ENCODE measurements at regions not wholly inside any gene's neighbourhood (a gene's known extent, or its start where the extent isn't known, plus 50 kb on each side); places are given as distances from the start of the nearest gene placed in this dataset.

GRCh38 chr15:69892351-69892750 is 205.4 kb downstream of the TLE3 start:
- peaks cover 13% of the 10 kb centered on the region for H3K9me3 ChIP-seq (ENCODE audit: control insufficient read depth, low read length)
- H2AFZ ChIP-seq (ENCODE audit: low read depth, low read length): no peak overlapping the region
- no peak overlapping the region for H4K8ac ChIP-seq (ENCODE audit: low read length)
- H3K27ac ChIP-seq (ENCODE audit: low read length, poor library complexity, severe bottlenecking): no peak overlapping the region
- no peak overlapping the region for H3K4me2 ChIP-seq (ENCODE audit: low read length, poor library complexity, severe bottlenecking)
- no peaks in the 10 kb centered on the region for H3K79me1 ChIP-seq (replicated peaks; ENCODE audit: low read length, poor library complexity, severe bottlenecking)
- no peak overlapping the region for H4K91ac ChIP-seq (ENCODE audit: low read length)
- no peak overlapping the region for H2BK15ac ChIP-seq (ENCODE audit: low read depth, poor library complexity, severe bottlenecking)
- no peaks in the 10 kb centered on the region for H3K36me3 ChIP-seq (ENCODE audit: control insufficient read depth in 1 of 2, insufficient read depth in 2 of 2, low read depth in 1 of 2, low read length in 2 of 2)
- H3K23ac ChIP-seq (ENCODE audit: low read length in 2 of 2): no peak overlapping the region
- H3K4ac ChIP-seq (ENCODE audit: low read depth in 1 of 2, low read length in 2 of 2): no peak overlapping the region
- no peak overlapping the region for H2BK5ac ChIP-seq (ENCODE audit: low read depth, low read length, poor library complexity, severe bottlenecking)
- no peak overlapping the region for H2BK12ac ChIP-seq (ENCODE audit: low read length in 2 of 2)
- H3K4me3 ChIP-seq (ENCODE audit: insufficient read depth in 1 of 2, low read depth in 1 of 2, low read length in 2 of 2): no peak overlapping the region
- no peak overlapping the region for H3K9ac ChIP-seq (ENCODE audit: low read length)
- no peak overlapping the region for H3K14ac ChIP-seq (ENCODE audit: low read length in 2 of 2)
- H2BK120ac ChIP-seq (ENCODE audit: low read depth, low read length): no peak overlapping the region
- H3K27me3 ChIP-seq (ENCODE audit: control insufficient read depth in 1 of 2, insufficient read depth in 1 of 2, low read length in 2 of 2): peaks cover 66 to 81% of the 10 kb centered on the region in 2 experiments
- no peak overlapping the region for H3K18ac ChIP-seq (ENCODE audit: low read depth in 1 of 2, low read length in 2 of 2)
- peaks cover 2% of the 10 kb centered on the region for H3K4me1 ChIP-seq (ENCODE audit: control insufficient read depth, insufficient read depth, low read depth, low read length)
- no peak for DNase-seq
- 100% methylated on average over 1 of the region's 4 CpGs for WGBS
- H2AK5ac ChIP-seq (ENCODE audit: low read length, severe bottlenecking): no peak overlapping the region

- no peak overlapping the region for H3K4me2 ChIP-seq (ENCODE audit: low read length, poor library complexity, severe bottlenecking)
- no peak overlapping the region for H2BK12ac ChIP-seq (ENCODE audit: low read length in 2 of 2)
- H3K27me3 ChIP-seq (ENCODE audit: control insufficient read depth in 1 of 2, insufficient read depth in 1 of 2, low read length in 2 of 2): peaks cover 63 to 81% of the 10 kb centered on the region in 2 experiments
- no peak overlapping the region for H3K27ac ChIP-seq (ENCODE audit: low read length, poor library complexity, severe bottlenecking)
- WGBS: 61% methylated on average over 2 of the region's 2 CpGs
- H3K4ac ChIP-seq (ENCODE audit: low read depth in 1 of 2, low read length in 2 of 2): no peak overlapping the region
- H3K23ac ChIP-seq (ENCODE audit: low read length in 2 of 2): no peak overlapping the region
- peaks cover 13% of the 10 kb centered on the region for H3K9me3 ChIP-seq (ENCODE audit: control insufficient read depth, low read length)
- H2BK5ac ChIP-seq (ENCODE audit: low read depth, low read length, poor library complexity, severe bottlenecking): no peak overlapping the region
- no peak overlapping the region for H3K4me3 ChIP-seq (ENCODE audit: insufficient read depth in 1 of 2, low read depth in 1 of 2, low read length in 2 of 2)
- H3K4me1 ChIP-seq (ENCODE audit: control insufficient read depth, insufficient read depth, low read depth, low read length): peaks cover 2% of the 10 kb centered on the region
- no peak overlapping the region for H4K91ac ChIP-seq (ENCODE audit: low read length)
- DNase-seq: no peak
- no peak overlapping the region for H3K18ac ChIP-seq (ENCODE audit: low read depth in 1 of 2, low read length in 2 of 2)
- no peak overlapping the region for H2AFZ ChIP-seq (ENCODE audit: low read depth, low read length)
- no peaks in the 10 kb centered on the region for H3K79me1 ChIP-seq (replicated peaks; ENCODE audit: low read length, poor library complexity, severe bottlenecking)
- H4K8ac ChIP-seq (ENCODE audit: low read length): no peak overlapping the region
- no peaks in the 10 kb centered on the region for H3K36me3 ChIP-seq (ENCODE audit: control insufficient read depth in 1 of 2, insufficient read depth in 2 of 2, low read depth in 1 of 2, low read length in 2 of 2)
- H3K9ac ChIP-seq (ENCODE audit: low read length): no peak overlapping the region
- H2BK15ac ChIP-seq (ENCODE audit: low read depth, poor library complexity, severe bottlenecking): no peak overlapping the region
- no peak overlapping the region for H2BK120ac ChIP-seq (ENCODE audit: low read depth, low read length)
- no peak overlapping the region for H2AK5ac ChIP-seq (ENCODE audit: low read length, severe bottlenecking)
- no peak overlapping the region for H3K14ac ChIP-seq (ENCODE audit: low read length in 2 of 2)
Observed at GRCh38 chr15:69893086-69893485, 204.6 kb downstream of the TLE3 start.

- no peaks in the 10 kb centered on the region for H3K79me1 ChIP-seq (replicated peaks; ENCODE audit: low read length, poor library complexity, severe bottlenecking)
- no peaks in the 10 kb centered on the region for H3K36me3 ChIP-seq (ENCODE audit: control insufficient read depth in 1 of 2, insufficient read depth in 2 of 2, low read depth in 1 of 2, low read length in 2 of 2)
- peak; percentile 87 for DNase-seq
- no peak overlapping the region for H3K23ac ChIP-seq (ENCODE audit: low read length in 2 of 2)
- H3K27me3 ChIP-seq (ENCODE audit: control insufficient read depth in 1 of 2, insufficient read depth in 1 of 2, low read length in 2 of 2): peaks cover 58 to 78% of the 10 kb centered on the region in 2 experiments
- H2BK12ac ChIP-seq (ENCODE audit: low read length in 2 of 2): no peak overlapping the region
- H3K14ac ChIP-seq (ENCODE audit: low read length in 2 of 2): peak overlapping the region in 1 of 2 experiments; percentile 38
- no peak overlapping the region for H2BK5ac ChIP-seq (ENCODE audit: low read depth, low read length, poor library complexity, severe bottlenecking)
- H2AK5ac ChIP-seq (ENCODE audit: low read length, severe bottlenecking): no peak overlapping the region
- no peak overlapping the region for H2AFZ ChIP-seq (ENCODE audit: low read depth, low read length)
- H3K4ac ChIP-seq (ENCODE audit: low read depth in 1 of 2, low read length in 2 of 2): no peak overlapping the region
- peaks cover 2% of the 10 kb centered on the region for H3K4me1 ChIP-seq (ENCODE audit: control insufficient read depth, insufficient read depth, low read depth, low read length)
- no peak overlapping the region for H2BK15ac ChIP-seq (ENCODE audit: low read depth, poor library complexity, severe bottlenecking)
- H3K4me3 ChIP-seq (ENCODE audit: insufficient read depth in 1 of 2, low read depth in 1 of 2, low read length in 2 of 2): no peak overlapping the region
- H3K18ac ChIP-seq (ENCODE audit: low read depth in 1 of 2, low read length in 2 of 2): no peak overlapping the region
- H3K27ac ChIP-seq (ENCODE audit: low read length, poor library complexity, severe bottlenecking): no peak overlapping the region
- H3K9ac ChIP-seq (ENCODE audit: low read length): no peak overlapping the region
- H4K91ac ChIP-seq (ENCODE audit: low read length): no peak overlapping the region
- H3K9me3 ChIP-seq (ENCODE audit: control insufficient read depth, low read length): peaks cover 13% of the 10 kb centered on the region
- 25% methylated on average over 2 of the region's 2 CpGs for WGBS
- H4K8ac ChIP-seq (ENCODE audit: low read length): no peak overlapping the region
- no peak overlapping the region for H2BK120ac ChIP-seq (ENCODE audit: low read depth, low read length)
- H3K4me2 ChIP-seq (ENCODE audit: low read length, poor library complexity, severe bottlenecking): no peak overlapping the region
Observed at GRCh38 chr15:69893863-69894262, 203.9 kb downstream of the TLE3 start.

GRCh38 chr15:69895202-69895601 is 202.5 kb downstream of the TLE3 start:
- no peak overlapping the region for H3K14ac ChIP-seq (ENCODE audit: low read length in 2 of 2)
- no peak overlapping the region for H3K18ac ChIP-seq (ENCODE audit: low read depth in 1 of 2, low read length in 2 of 2)
- no peaks in the 10 kb centered on the region for H3K79me1 ChIP-seq (replicated peaks; ENCODE audit: low read length, poor library complexity, severe bottlenecking)
- no peak overlapping the region for H3K27ac ChIP-seq (ENCODE audit: low read length, poor library complexity, severe bottlenecking)
- 87% methylated on average over 2 of the region's 2 CpGs for WGBS
- DNase-seq: no peak
- no peak overlapping the region for H2BK12ac ChIP-seq (ENCODE audit: low read length in 2 of 2)
- H3K4me2 ChIP-seq (ENCODE audit: low read length, poor library complexity, severe bottlenecking): no peak overlapping the region
- H2AFZ ChIP-seq (ENCODE audit: low read depth, low read length): no peak overlapping the region
- no peak overlapping the region for H2BK15ac ChIP-seq (ENCODE audit: low read depth, poor library complexity, severe bottlenecking)
- no peak overlapping the region for H2AK5ac ChIP-seq (ENCODE audit: low read length, severe bottlenecking)
- H3K4me3 ChIP-seq (ENCODE audit: insufficient read depth in 1 of 2, low read depth in 1 of 2, low read length in 2 of 2): no peak overlapping the region
- no peak overlapping the region for H4K91ac ChIP-seq (ENCODE audit: low read length)
- no peak overlapping the region for H3K4ac ChIP-seq (ENCODE audit: low read depth in 1 of 2, low read length in 2 of 2)
- no peak overlapping the region for H2BK120ac ChIP-seq (ENCODE audit: low read depth, low read length)
- H3K27me3 ChIP-seq (ENCODE audit: control insufficient read depth in 1 of 2, insufficient read depth in 1 of 2, low read length in 2 of 2): peaks cover 52 to 75% of the 10 kb centered on the region in 2 experiments
- H3K36me3 ChIP-seq (ENCODE audit: control insufficient read depth in 1 of 2, insufficient read depth in 2 of 2, low read depth in 1 of 2, low read length in 2 of 2): no peaks in the 10 kb centered on the region
- peaks cover 9% of the 10 kb centered on the region for H3K9me3 ChIP-seq (ENCODE audit: control insufficient read depth, low read length)
- H3K4me1 ChIP-seq (ENCODE audit: control insufficient read depth, insufficient read depth, low read depth, low read length): peaks cover 2% of the 10 kb centered on the region
- H3K9ac ChIP-seq (ENCODE audit: low read length): no peak overlapping the region
- H3K23ac ChIP-seq (ENCODE audit: low read length in 2 of 2): no peak overlapping the region
- no peak overlapping the region for H2BK5ac ChIP-seq (ENCODE audit: low read depth, low read length, poor library complexity, severe bottlenecking)
- H4K8ac ChIP-seq (ENCODE audit: low read length): no peak overlapping the region
